HepG2 (cell line): ENCODE measurements at regions not wholly inside any gene's neighbourhood (a gene's known extent, or its start where the extent isn't known, plus 50 kb on each side); places are given as distances from the start of the nearest gene placed in this dataset.

Source experiments
- EHMT2 ChIP-seq: fragments of 200-600 bp; sonication (generic); IDR thresholded peaks from 2 replicates; pipeline ENCODE4 v1.7.0; 2017; ENCODE audit warnings: antibody characterized with exemption, low read depth, low read length, borderline replicate concordance
- KLF11 ChIP-seq: IDR thresholded peaks from 2 replicates; pipeline ENCODE4 v1.6.1; 2016; ENCODE audit warnings: missing compliant biosample characterization
- MBNL3 ChIP-seq: fragments of 250-450 bp; sonication (Bioruptor Pico); conservative IDR thresholded peaks from 2 replicates; pipeline ENCODE4 v1.8.0; 2022; ENCODE audit warnings: mild to moderate bottlenecking, inconsistent platforms
- NFE2 ChIP-seq: sonication (generic); formaldehyde crosslinking; IDR thresholded peaks from 2 replicates; pipeline ENCODE4 v1.4.0; 2020; ENCODE audit warnings: missing genetic modification reagents
- SCMH1 ChIP-seq: sonication (generic); formaldehyde crosslinking; IDR thresholded peaks from 2 replicates; pipeline ENCODE4 v1.9.0; 2021; ENCODE audit warnings: missing genetic modification reagents, mild to moderate bottlenecking, borderline replicate concordance
- THRA ChIP-seq: sonication (generic); formaldehyde crosslinking; IDR thresholded peaks from 2 replicates; pipeline ENCODE4 v1.4.0; 2020; ENCODE audit warnings: missing genetic modification reagents, borderline replicate concordance
- ZNF367 ChIP-seq: sonication (generic); formaldehyde crosslinking; IDR thresholded peaks from 2 replicates; pipeline ENCODE4 v1.4.0; 2020; ENCODE audit warnings: missing genetic modification reagents, borderline replicate concordance
- ZNF44 ChIP-seq: sonication (generic); formaldehyde crosslinking; IDR thresholded peaks from 2 replicates; pipeline ENCODE4 v1.5.1; 2020; ENCODE audit warnings: mild to moderate bottlenecking, missing genetic modification reagents
- ZNF543 ChIP-seq: sonication (generic); formaldehyde crosslinking; IDR thresholded peaks from 2 replicates; pipeline ENCODE4 v1.4.0; 2020; ENCODE audit warnings: mild to moderate bottlenecking, missing genetic modification reagents
- ZNF674 ChIP-seq: sonication (generic); formaldehyde crosslinking; IDR thresholded peaks from 2 replicates; pipeline ENCODE4 v1.5.0; 2020; ENCODE audit warnings: low read depth, mild to moderate bottlenecking, missing genetic modification reagents
- ZNF749 ChIP-seq: sonication (generic); formaldehyde crosslinking; IDR thresholded peaks from 2 replicates; pipeline ENCODE4 v1.8.0; 2022; ENCODE audit warnings: mild to moderate bottlenecking, missing genetic modification reagents, moderate library complexity, borderline replicate concordance
- ZNF839 ChIP-seq: sonication (generic); formaldehyde crosslinking; IDR thresholded peaks from 2 replicates; pipeline ENCODE4 v1.4.0; 2020; ENCODE audit warnings: missing genetic modification reagents, mild to moderate bottlenecking, borderline replicate concordance
- ZSCAN31 ChIP-seq: sonication (generic); formaldehyde crosslinking; IDR thresholded peaks from 2 replicates; pipeline ENCODE4 v1.5.0; 2020; ENCODE audit warnings: low read depth, mild to moderate bottlenecking, missing genetic modification reagents
- TF ChIP-seq, protein P1 (sequence below): sonication (generic); formaldehyde crosslinking; IDR thresholded peaks from one replicate; pipeline ENCODE4 v1.5.1; 2020; ENCODE audit warnings: mild to moderate bottlenecking, missing genetic modification reagents; ENCODE audit errors: not compliant biosample characterization
- TF ChIP-seq, protein P2 (sequence below): sonication (generic); formaldehyde crosslinking; IDR thresholded peaks from 2 replicates; pipeline ENCODE4 v1.4.0; 2020; ENCODE audit warnings: missing genetic modification reagents, mild to moderate bottlenecking, borderline replicate concordance

DNA sequence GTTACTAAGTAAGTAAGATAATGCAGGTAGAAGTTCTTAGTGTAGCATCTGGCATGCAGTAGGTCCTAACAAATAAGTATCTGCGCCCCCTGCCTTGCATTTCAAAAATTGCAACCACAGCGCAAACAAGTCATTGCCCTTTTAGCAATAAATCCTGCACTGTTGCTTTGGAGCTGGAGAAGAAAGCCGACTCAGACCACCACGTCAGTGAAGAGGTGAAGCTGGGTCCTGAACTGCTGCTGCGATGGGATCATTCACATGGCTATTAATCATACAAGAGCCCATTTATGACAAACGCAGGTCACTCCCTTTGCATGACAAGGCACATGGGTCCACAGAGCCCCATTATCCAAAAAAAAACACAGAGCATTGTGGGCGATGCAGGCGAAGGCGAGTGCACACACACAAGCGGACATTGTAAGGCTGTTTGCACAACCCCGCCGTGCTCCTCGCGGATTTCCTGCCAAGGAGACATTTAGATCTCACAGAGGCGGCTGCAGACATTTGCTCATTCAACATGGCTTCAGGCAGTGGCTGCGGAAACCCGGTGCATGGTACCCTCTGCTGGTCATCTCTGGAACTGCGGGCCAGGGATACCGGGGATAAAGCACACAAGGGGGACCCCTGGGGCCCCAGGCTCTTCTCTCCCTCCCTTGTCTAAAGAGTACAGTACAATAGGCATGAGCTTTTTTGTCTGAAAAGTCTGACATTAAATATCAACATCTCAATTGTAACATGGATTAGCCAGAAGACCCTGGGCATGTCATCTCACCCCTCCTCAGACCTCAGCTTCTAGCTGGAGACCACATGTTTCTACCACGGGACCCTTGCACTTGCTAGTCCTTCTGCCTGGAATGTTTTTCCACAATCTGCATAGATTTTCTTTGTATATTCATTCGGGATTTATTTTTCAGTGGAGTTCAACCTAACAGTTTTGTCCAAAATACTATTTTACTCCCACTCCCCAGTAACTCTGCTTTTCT lies 56.7 kb downstream of the CYRIA start (continued):
- no peak for TF ChIP-seq ZSCAN31
- TF ChIP-seq ZNF367 (CRISPR knock-in tag), result no peak
- TF ChIP-seq NFE2 (CRISPR knock-in tag), result no peak
- TF ChIP-seq MBNL3 (CRISPR knock-in tag), result no peak
- TF ChIP-seq ZNF749, result no peak
- TF ChIP-seq, protein P1, sequence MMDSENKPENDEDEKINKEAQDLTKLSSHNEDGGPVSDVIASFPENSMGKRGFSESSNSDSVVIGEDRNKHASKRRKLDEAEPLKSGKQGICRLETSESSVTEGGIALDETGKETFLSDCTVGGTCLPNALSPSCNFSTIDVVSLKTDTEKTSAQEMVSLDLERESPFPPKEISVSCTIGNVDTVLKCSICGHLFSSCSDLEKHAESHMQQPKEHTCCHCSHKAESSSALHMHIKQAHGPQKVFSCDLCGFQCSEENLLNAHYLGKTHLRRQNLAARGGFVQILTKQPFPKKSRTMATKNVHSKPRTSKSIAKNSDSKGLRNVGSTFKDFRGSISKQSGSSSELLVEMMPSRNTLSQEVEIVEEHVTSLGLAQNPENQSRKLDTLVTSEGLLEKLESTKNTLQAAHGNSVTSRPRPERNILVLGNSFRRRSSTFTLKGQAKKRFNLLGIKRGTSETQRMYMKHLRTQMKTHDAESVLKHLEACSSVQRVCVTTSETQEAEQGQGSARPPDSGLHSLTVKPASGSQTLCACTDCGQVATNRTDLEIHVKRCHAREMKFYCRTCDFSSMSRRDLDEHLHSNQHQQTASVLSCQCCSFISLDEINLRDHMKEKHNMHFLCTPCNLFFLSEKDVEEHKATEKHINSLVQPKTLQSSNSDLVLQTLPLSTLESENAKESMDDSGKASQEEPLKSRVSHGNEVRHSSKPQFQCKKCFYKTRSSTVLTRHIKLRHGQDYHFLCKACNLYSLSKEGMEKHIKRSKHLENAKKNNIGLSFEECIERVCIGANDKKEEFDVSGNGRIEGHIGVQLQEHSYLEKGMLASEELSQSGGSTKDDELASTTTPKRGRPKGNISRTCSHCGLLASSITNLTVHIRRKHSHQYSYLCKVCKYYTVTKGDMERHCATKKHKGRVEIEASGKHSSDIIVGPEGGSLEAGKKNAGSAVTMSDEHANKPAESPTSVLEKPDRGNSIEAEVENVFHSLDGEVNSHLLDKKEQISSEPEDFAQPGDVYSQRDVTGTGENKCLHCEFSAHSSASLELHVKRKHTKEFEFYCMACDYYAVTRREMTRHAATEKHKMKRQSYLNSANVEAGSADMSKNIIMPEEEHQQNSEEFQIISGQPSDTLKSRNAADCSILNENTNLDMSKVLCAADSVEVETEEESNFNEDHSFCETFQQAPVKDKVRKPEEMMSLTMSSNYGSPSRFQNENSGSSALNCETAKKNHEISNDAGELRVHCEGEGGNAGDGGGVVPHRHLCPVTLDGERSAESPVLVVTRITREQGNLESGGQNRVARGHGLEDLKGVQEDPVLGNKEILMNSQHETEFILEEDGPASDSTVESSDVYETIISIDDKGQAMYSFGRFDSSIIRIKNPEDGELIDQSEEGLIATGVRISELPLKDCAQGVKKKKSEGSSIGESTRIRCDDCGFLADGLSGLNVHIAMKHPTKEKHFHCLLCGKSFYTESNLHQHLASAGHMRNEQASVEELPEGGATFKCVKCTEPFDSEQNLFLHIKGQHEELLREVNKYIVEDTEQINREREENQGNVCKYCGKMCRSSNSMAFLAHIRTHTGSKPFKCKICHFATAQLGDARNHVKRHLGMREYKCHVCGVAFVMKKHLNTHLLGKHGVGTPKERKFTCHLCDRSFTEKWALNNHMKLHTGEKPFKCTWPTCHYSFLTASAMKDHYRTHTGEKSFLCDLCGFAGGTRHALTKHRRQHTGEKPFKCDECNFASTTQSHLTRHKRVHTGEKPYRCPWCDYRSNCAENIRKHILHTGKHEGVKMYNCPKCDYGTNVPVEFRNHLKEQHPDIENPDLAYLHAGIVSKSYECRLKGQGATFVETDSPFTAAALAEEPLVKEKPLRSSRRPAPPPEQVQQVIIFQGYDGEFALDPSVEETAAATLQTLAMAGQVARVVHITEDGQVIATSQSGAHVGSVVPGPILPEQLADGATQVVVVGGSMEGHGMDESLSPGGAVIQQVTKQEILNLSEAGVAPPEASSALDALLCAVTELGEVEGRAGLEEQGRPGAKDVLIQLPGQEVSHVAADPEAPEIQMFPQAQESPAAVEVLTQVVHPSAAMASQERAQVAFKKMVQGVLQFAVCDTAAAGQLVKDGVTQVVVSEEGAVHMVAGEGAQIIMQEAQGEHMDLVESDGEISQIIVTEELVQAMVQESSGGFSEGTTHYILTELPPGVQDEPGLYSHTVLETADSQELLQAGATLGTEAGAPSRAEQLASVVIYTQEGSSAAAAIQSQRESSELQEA (CRISPR knock-in tag), result no peak
- TF ChIP-seq THRA, result no peak
- TF ChIP-seq ZNF44 (CRISPR knock-in tag), result no peak
- TF ChIP-seq ZNF839 (CRISPR knock-in tag), result peak; percentile 85; the same call in 1 of the 2 replicates
- TF ChIP-seq ZNF674, result no peak
- no peak for TF ChIP-seq KLF11 (CRISPR knock-in tag)
- TF ChIP-seq, protein P2, sequence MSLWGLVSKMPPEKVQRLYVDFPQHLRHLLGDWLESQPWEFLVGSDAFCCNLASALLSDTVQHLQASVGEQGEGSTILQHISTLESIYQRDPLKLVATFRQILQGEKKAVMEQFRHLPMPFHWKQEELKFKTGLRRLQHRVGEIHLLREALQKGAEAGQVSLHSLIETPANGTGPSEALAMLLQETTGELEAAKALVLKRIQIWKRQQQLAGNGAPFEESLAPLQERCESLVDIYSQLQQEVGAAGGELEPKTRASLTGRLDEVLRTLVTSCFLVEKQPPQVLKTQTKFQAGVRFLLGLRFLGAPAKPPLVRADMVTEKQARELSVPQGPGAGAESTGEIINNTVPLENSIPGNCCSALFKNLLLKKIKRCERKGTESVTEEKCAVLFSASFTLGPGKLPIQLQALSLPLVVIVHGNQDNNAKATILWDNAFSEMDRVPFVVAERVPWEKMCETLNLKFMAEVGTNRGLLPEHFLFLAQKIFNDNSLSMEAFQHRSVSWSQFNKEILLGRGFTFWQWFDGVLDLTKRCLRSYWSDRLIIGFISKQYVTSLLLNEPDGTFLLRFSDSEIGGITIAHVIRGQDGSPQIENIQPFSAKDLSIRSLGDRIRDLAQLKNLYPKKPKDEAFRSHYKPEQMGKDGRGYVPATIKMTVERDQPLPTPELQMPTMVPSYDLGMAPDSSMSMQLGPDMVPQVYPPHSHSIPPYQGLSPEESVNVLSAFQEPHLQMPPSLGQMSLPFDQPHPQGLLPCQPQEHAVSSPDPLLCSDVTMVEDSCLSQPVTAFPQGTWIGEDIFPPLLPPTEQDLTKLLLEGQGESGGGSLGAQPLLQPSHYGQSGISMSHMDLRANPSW, result 0 out of 2 replicates have a peak, but pooled peaks have one; percentile 34
- TF ChIP-seq SCMH1 (CRISPR knock-in tag), result no peak
- no peak for TF ChIP-seq EHMT2
- no peak for TF ChIP-seq ZNF543
